ENCODE measurements at regions not wholly inside any gene's neighbourhood (a gene's known extent, or its start where the extent isn't known, plus 50 kb on each side); places are given as distances from the start of the nearest gene placed in this dataset.

DNA sequence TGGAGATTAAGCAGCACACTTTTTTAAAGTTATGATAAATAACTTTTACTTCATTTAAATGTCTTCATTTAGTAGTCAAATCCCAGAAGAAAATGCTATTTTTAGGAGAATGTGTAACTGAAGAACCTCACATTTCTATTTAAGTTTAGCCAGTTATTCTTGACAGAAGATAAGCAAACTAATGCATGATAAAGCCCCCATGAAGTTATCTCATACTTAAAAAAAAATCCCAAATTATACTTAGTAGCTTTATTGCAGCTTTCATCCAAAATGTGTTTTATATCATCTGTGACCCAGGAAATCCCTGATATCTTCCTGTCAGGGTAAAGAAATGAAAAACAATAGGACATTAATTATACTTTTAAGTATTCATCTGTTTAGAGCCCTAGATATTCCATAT is 124.8 kb upstream of the SYT6 start:
- DNase-seq, result no peak
- Mint-ChIP-seq H3K36me3 (ENCODE audit: insufficient read depth in 2 of 2) (peaks cover 2 to 3% of the 10 kb centered on the region in 2 donors), H3K4me1 (ENCODE audit: low read depth) (peaks cover 9% of the 10 kb centered on the region), H3K9me3 (peaks cover 4 to 5% of the 10 kb centered on the region in 2 donors), H3K27me3 (ENCODE audit: low read depth) (no peaks in the 10 kb centered on the region), H3K27ac (no peak overlapping the region), H3K4me3 (no peak overlapping the region)
- no peak for ATAC-seq (replicated peaks in 1 of 2)

GRCh38 chr1:114274621-114275317 is 121.1 kb upstream of the SYT6 start:
- no peak for ATAC-seq (replicated peaks in 1 of 2)
- no peaks in the 10 kb centered on the region for H3K36me3 Mint-ChIP-seq (ENCODE audit: insufficient read depth in 2 of 2)
- H3K27me3 Mint-ChIP-seq (ENCODE audit: low read depth), result no peaks in the 10 kb centered on the region
- no peaks in the 10 kb centered on the region for H3K9me3 Mint-ChIP-seq
- no peak for DNase-seq
- H3K27ac Mint-ChIP-seq, result no peak overlapping the region
- no peak overlapping the region for H3K4me3 Mint-ChIP-seq
- no peaks in the 10 kb centered on the region for H3K4me1 Mint-ChIP-seq (ENCODE audit: low read depth)

DNA sequence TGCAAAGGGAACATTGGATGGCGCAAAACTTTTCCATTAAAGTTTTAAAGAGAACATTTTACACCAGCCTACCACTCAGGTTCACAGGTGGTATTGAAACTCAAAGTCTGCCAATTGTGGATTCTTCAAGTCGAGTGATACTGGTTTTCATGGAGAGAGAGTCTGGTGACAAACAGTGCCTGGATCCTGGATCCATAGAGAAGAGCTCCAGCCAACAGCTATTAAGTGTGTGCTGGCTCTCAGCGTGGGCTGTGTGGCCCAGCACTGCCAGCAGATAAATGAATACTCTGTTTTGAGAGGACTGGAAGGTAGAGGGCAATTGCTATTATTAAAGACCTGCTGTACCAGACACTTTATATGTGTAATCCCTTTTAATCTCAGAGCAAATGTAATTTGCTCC is 118.9 kb upstream of the SYT6 start:
- H3K27ac Mint-ChIP-seq, result no peak overlapping the region
- no peaks in the 10 kb centered on the region for H3K36me3 Mint-ChIP-seq (ENCODE audit: insufficient read depth in 2 of 2)
- DNase-seq (no peak), ATAC-seq (replicated peaks in 1 of 2) (no peak)
- H3K9me3 Mint-ChIP-seq, result no peaks in the 10 kb centered on the region
- H3K4me3 Mint-ChIP-seq, result no peak overlapping the region
- no peaks in the 10 kb centered on the region for H3K4me1 Mint-ChIP-seq (ENCODE audit: low read depth)
- H3K27me3 Mint-ChIP-seq (ENCODE audit: low read depth), result no peaks in the 10 kb centered on the region

DNA sequence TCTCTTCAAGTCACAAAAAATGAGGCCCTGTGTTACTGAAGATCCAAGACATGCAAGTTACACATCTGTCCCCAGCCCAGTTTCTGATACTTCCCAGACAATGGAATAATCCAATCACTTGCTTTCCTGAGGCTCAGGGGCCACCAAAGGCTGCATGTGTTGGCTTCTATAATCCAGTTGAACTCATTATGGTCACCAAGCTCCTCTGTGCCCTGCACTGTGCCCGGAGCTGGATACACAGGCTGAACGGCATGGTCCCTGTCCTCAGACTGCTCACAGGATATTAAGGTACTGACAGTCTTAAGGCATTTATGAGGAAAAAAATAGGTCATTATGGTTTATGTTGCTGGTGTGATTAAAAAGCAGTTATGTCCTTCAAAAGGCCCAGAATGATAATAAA is 117.0 kb upstream of the SYT6 start:
- H3K27ac Mint-ChIP-seq, result no peak overlapping the region
- ATAC-seq (replicated peaks in 1 of 2) (no peak), DNase-seq (no peak)
- peaks cover 6% of the 10 kb centered on the region for H3K27me3 Mint-ChIP-seq (ENCODE audit: low read depth)
- H3K4me1 Mint-ChIP-seq (ENCODE audit: low read depth), result no peaks in the 10 kb centered on the region
- peaks cover 2% of the 10 kb centered on the region in 2 donors for H3K9me3 Mint-ChIP-seq
- no peak overlapping the region for H3K4me3 Mint-ChIP-seq
- H3K36me3 Mint-ChIP-seq (ENCODE audit: insufficient read depth in 2 of 2), result peaks cover 0 to 2% of the 10 kb centered on the region in 2 donors

DNA sequence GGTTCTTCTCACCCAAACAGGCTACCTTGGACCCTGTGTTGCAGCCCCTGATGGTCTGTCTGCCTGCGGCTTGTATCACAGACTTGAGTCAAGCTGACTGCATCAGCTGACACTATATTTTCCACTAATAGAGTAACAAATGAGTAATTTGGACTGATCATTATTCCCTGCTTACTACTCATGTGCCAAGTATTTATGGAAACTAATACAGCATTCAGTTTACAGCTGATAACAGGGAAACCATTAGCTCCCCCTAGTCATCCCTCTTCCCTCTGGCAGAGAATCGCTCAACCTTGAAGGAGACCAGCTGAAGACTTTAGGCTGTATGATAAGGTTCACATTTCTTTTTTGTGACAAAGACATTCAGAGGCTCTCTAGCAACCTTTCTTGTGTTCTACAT is 116.6 kb upstream of the SYT6 start:
- H3K36me3 Mint-ChIP-seq (ENCODE audit: insufficient read depth in 2 of 2), result peaks cover 2% of the 10 kb centered on the region in 2 donors
- no peaks in the 10 kb centered on the region for H3K4me1 Mint-ChIP-seq (ENCODE audit: low read depth)
- DNase-seq (no peak), ATAC-seq (replicated peaks in 1 of 2) (no peak)
- H3K27me3 Mint-ChIP-seq (ENCODE audit: low read depth), result peaks cover 6% of the 10 kb centered on the region
- no peak overlapping the region for H3K4me3 Mint-ChIP-seq
- H3K9me3 Mint-ChIP-seq, result peaks cover 2% of the 10 kb centered on the region in 2 donors
- H3K27ac Mint-ChIP-seq, result no peak overlapping the region

- DNase-seq (no peak), ATAC-seq (replicated peaks in 1 of 2) (no peak)
- Mint-ChIP-seq H3K36me3 (ENCODE audit: insufficient read depth in 2 of 2) (peaks cover 2% of the 10 kb centered on the region in 2 donors), H3K27me3 (ENCODE audit: low read depth) (peaks cover 6% of the 10 kb centered on the region), H3K9me3 (peaks cover 2% of the 10 kb centered on the region in 2 donors), H3K27ac (no peak overlapping the region), H3K4me3 (no peak overlapping the region), H3K4me1 (ENCODE audit: low read depth) (no peaks in the 10 kb centered on the region)
Observed at GRCh38 chr1:114269539-114269938, 115.9 kb upstream of the SYT6 start.

GRCh38 chr1:114263343-114263742 is 109.7 kb upstream of the SYT6 start:
- Mint-ChIP-seq H3K4me1 (ENCODE audit: low read depth) (no peaks in the 10 kb centered on the region), H3K9me3 (peaks cover 2% of the 10 kb centered on the region in 2 donors), H3K36me3 (ENCODE audit: insufficient read depth in 2 of 2) (peaks cover 2% of the 10 kb centered on the region in 2 donors), H3K4me3 (no peak overlapping the region), H3K27ac (no peak overlapping the region), H3K27me3 (ENCODE audit: low read depth) (peaks cover 6% of the 10 kb centered on the region)
- DNase-seq, result no peak
- ATAC-seq (replicated peaks in 1 of 2), result peak; percentile 22 to 74

GRCh38 chr1:114262337-114262736 is 108.7 kb upstream of the SYT6 start:
- Mint-ChIP-seq H3K36me3 (ENCODE audit: insufficient read depth in 2 of 2) (peaks cover 2% of the 10 kb centered on the region in 2 donors), H3K4me1 (ENCODE audit: low read depth) (no peaks in the 10 kb centered on the region), H3K27ac (no peak overlapping the region), H3K27me3 (ENCODE audit: low read depth) (peaks cover 6% of the 10 kb centered on the region), H3K9me3 (peaks cover 2% of the 10 kb centered on the region in 2 donors), H3K4me3 (no peak overlapping the region)
- ATAC-seq (replicated peaks in 1 of 2) (no peak), DNase-seq (no peak)

- DNase-seq, result no peak
- H3K36me3 Mint-ChIP-seq (ENCODE audit: insufficient read depth in 2 of 2), result peaks cover 2% of the 10 kb centered on the region in 2 donors
- ATAC-seq (replicated peaks in 1 of 2), result no peak
- no peak overlapping the region for H3K27ac Mint-ChIP-seq
- peaks cover 0 to 2% of the 10 kb centered on the region in 2 donors for H3K9me3 Mint-ChIP-seq
- H3K4me1 Mint-ChIP-seq (ENCODE audit: low read depth), result no peaks in the 10 kb centered on the region
- H3K4me3 Mint-ChIP-seq, result no peak overlapping the region
- H3K27me3 Mint-ChIP-seq (ENCODE audit: low read depth), result peaks cover 1% of the 10 kb centered on the region
Observed at GRCh38 chr1:114260805-114261484, 107.3 kb upstream of the SYT6 start.

- Mint-ChIP-seq H3K36me3 (ENCODE audit: insufficient read depth in 2 of 2) (peaks cover 0 to 2% of the 10 kb centered on the region in 2 donors), H3K4me1 (ENCODE audit: low read depth) (no peaks in the 10 kb centered on the region), H3K27me3 (ENCODE audit: low read depth) (no peaks in the 10 kb centered on the region), H3K9me3 (peaks cover 0 to 2% of the 10 kb centered on the region in 2 donors), H3K27ac (no peak overlapping the region), H3K4me3 (no peak overlapping the region)
- ATAC-seq (replicated peaks in 1 of 2), result no peak
- DNase-seq, result no peak
Observed at GRCh38 chr1:114259511-114260160, 106.0 kb upstream of the SYT6 start.

GRCh38 chr1:114258633-114259032 is 105.0 kb upstream of the SYT6 start:
- Mint-ChIP-seq H3K27ac (no peak overlapping the region), H3K36me3 (ENCODE audit: insufficient read depth in 2 of 2) (peaks cover 2% of the 10 kb centered on the region in 2 donors), H3K27me3 (ENCODE audit: low read depth) (no peaks in the 10 kb centered on the region), H3K4me3 (no peak overlapping the region), H3K4me1 (ENCODE audit: low read depth) (no peaks in the 10 kb centered on the region), H3K9me3 (peaks cover 2 to 4% of the 10 kb centered on the region in 2 donors)
- ATAC-seq (replicated peaks in 1 of 2), result no peak
- DNase-seq, result no peak

DNA sequence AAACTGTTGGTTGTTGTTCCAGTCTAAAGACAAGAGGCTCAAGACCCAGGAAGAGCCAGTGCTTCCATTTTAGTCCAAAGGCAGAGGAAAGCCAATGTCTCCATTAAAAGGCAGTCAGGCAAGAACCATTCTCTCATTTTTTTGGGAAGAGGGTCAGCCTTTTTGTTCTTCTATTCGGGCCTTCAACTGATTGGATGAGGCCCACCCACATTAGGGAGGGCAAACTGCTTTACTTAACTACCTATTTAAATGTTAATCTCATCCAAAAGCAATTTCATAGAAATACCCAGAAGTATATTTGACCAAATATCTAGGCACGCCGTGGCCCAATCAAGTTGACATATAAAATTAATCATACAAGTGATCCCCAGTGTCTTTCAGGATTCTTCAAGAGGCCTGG is 104.4 kb upstream of the SYT6 start:
- DNase-seq (no peak), ATAC-seq (replicated peaks in 1 of 2) (no peak)
- Mint-ChIP-seq H3K4me3 (no peak overlapping the region), H3K27me3 (ENCODE audit: low read depth) (no peaks in the 10 kb centered on the region), H3K27ac (no peak overlapping the region), H3K36me3 (ENCODE audit: insufficient read depth in 2 of 2) (peaks cover 2% of the 10 kb centered on the region in 2 donors), H3K4me1 (ENCODE audit: low read depth) (no peaks in the 10 kb centered on the region), H3K9me3 (peaks cover 2 to 4% of the 10 kb centered on the region in 2 donors)

DNA sequence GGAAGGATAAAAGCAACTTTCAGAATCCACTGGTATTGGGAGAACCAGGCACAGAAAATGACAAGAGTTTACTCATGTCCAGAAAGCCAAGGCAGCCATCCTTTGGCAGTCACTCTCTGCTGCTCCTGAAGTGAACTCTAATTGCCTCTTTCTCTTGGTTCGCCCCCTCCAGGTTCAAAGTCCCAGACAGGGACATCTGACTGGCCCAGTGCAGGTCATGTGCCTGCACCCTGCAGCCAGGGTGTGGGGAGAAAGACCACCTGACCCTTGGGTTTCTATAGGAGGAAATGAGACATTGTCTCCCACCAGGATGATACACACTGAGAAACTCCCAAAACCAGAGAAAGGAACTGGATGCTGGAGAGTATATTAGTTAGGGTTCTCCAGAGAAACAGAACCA is 103.9 kb upstream of the SYT6 start:
- Mint-ChIP-seq H3K27me3 (ENCODE audit: low read depth) (no peaks in the 10 kb centered on the region), H3K4me1 (ENCODE audit: low read depth) (no peaks in the 10 kb centered on the region), H3K4me3 (no peak overlapping the region), H3K27ac (no peak overlapping the region), H3K36me3 (ENCODE audit: insufficient read depth in 2 of 2) (peaks cover 2% of the 10 kb centered on the region in 2 donors), H3K9me3 (peaks cover 2 to 4% of the 10 kb centered on the region in 2 donors)
- DNase-seq (no peak), ATAC-seq (replicated peaks in 1 of 2) (no peak)
